ENCODE measurements at regions not wholly inside any gene's neighbourhood (a gene's known extent, or its start where the extent isn't known, plus 50 kb on each side); places are given as distances from the start of the nearest gene placed in this dataset.
A peak's percentile ranks its signal among the peaks of the same experiment; 100 is the strongest.

DNA sequence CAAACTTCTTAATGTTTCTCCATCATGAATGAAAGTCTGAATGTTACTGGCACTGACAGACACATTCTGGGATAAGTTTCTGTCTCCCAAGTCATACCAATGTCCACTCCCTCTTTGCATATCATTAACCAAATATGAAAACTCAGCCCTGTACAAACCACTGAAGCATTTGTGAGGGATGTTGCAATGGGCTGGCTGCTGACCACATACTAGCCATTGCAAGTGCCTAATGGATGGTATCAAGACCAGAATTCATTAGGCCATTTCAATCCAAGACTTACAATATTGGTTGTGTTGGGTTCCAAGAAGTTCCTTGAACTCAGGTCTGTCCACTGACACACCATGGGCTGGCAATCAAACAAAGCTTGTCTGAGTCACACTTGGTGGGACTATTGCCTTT, 73.8 kb downstream of the CBLN2 start:
- DNase-seq (ENCODE audit: extremely low read depth in 1 of 11, low read depth in 9 of 11, low spot score in 4 of 11): no peak

DNA sequence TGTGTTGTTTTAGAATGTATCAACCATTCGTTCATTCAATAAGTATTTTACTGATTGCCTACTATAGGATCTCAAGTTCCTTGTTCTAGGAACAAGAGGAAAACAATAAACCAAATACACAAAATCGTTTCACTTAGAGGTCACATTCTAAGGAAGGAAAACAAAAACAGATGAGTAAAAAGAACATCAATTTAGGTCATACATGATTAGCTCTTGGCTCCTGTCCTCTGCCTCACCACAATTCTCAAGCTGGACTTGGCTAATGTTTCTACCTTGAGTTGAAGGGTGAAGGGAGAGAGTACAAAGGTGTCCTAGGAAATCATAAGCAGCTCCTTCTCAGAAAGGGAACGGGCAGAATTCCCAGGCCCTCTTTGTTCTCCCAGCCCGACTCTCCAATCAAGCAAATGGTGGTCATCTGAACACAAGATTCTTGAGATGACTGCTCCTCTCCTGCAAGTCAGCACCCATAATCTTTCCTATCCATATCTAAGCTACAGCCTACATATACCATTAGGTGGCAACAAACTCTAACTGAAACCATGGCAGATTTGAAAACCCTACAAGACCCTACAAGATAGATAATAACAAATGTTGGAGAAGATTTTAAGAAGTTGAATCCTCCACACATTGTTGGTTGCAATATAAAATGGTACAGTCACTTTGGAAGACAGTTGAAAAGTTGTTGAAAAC, 76.0 kb downstream of the CBLN2 start:
- DNase-seq (ENCODE audit: extremely low read depth in 1 of 11, low read depth in 9 of 11, low spot score in 4 of 11): no peak

DNA sequence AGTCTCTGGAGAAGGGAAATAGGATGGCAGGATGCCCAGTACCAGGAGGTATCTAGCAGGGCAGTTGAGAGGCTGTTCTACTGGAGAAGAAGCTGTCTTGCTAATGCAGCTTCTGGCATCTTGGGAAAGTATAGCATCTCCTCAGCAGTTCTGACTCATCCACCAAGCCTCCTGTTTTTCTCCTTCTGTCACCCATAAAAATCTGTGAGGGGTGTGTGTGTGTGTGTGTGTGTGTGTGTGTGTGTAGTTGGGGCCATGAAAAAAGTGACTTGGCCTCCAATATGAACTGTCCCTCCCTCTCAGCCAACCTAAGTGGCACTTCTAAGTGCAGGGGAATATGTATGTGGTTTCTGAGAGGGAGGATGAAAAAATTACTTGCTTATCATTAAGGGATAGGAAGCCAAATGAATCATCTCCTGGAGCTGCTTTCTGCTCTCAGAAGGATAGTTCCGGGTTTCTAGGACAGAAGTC, 83.9 kb downstream of the CBLN2 start:
- no peak for DNase-seq (ENCODE audit: extremely low read depth in 1 of 11, low read depth in 9 of 11, low spot score in 4 of 11)

DNA sequence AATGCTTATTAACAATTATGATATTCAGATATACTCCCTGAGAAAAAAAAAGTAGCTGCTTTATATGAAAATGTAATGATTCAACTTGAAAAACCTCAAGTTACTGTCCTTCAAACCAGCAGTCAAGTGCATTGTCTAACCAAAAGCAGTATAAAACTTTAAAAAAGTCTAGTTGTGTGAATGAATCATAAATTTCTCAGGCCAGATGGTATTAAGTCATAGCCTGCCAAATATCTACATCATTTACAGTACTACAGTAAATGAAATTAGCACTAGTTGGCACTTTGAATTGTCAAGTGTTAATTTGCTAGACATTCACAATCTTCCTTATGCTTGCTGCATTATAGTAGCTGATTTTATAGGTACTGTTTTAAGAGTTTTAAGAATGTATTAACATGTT, 85.9 kb downstream of the CBLN2 start:
- DNase-seq (ENCODE audit: extremely low read depth in 1 of 11, low read depth in 9 of 11, low spot score in 4 of 11): no peak

DNA sequence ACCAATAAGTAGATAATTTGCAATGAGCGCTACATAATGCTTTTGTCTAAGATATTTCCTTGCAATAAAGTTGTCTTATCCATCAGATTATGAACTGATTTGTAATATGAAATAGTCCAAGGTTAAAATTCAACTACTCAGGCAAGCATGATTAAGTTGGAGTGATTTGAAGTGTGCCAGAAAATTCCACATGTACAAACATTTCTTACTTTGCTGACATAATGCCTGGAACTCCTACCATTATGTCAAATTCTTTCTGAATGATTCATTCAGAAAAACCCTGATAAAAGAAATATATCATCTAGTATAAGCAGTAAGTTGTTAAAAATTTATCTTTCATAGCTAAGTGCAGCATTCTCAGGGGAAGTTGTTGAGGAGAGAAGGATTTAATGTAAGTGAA, 87.3 kb downstream of the CBLN2 start:
- peak in 1 of 11 donors; percentile 2 for DNase-seq (ENCODE audit: extremely low read depth in 1 of 11, low read depth in 9 of 11, low spot score in 4 of 11)

DNA sequence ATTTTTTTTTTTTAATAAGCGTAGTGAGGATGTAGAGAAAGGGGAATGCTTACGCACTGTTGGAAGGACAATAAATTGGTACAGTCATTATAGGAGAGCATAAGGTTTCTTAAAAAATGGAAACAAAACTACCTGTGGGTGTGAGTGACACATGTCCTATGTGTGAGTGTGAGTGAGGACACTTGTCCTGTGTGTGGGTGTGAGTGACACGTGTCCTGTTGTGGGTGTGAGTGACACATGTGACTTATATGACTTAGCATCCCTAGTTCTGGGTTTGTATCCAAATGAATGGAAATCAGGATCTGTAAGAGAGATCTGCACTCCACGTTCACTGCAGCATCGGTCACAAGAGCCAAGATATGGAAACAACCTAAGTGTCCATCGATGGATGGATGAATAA, 91.8 kb downstream of the CBLN2 start:
- no peak for DNase-seq (ENCODE audit: extremely low read depth in 1 of 11, low read depth in 9 of 11, low spot score in 4 of 11)

DNA sequence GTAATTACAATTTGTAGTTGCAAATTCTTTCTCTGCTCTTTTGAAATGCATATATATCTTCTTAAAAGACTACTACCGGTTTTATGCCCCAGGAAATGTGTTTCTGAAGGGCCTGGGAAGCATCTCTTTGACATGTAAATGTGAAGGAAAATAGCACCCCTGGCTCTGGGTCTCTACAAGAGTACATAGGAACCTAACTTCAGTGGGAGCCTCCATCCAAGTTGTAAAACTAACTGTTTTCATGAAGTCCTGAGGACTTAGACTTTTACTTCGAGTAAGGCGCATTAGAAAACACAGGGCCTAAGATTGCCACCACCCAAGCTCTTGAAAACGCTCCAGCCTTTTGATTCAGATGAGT, 99.4 kb downstream of the CBLN2 start:
- DNase-seq (ENCODE audit: extremely low read depth in 1 of 11, low read depth in 9 of 11, low spot score in 4 of 11): no peak

DNA sequence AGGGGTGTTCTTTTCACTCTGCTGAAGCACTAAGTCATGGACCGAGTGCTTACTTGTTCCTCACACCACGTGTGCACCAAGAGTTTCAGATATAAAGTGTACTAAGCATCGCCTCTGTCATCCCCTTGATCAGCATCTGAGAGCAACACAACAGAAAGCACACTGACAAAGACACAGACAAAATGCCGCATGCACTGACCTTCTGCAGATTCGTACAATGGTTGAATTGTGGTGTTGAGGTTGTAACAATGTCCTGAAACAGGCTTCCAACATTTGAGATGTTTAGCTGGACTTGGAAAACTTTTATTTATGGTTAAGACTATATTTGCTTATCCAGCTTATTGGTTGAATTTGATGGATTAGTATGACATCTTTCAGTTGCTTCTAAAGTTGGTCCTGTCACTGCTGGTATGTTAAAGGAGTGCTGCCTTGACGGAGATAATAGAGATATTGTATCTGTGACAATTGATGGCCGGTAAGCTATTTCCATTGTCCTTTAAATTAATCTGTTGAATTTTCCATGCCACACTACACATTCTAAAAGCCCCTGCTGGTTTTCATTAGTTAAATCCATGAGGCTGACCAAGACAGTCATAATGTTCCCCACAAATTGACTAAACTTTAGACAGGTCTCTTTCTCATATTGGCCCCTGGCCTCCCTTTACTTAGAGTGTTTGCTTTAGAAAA, 99.9 kb downstream of the CBLN2 start:
- no peak for DNase-seq (ENCODE audit: extremely low read depth in 1 of 11, low read depth in 9 of 11, low spot score in 4 of 11)

DNA sequence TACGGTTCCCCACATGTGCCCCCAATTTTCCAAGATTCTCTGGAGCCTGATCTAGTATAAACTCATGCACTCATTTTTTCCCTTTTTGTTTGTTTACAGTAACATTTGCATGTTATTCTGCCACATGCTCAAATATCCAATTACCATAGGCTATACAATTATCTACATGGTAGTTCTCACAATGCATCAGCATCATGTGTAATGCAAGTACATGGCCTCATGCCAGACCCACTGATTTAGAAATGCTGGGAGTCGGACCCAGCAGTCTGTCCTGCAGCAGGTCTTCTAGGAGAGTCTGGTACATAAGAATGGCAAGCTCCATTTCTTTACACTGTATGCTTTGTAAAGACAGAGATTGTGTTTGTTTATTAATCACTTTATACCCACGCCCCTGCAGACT, 107.7 kb downstream of the CBLN2 start:
- DNase-seq (ENCODE audit: extremely low read depth in 1 of 11, low read depth in 9 of 11, low spot score in 4 of 11): no peak

DNA sequence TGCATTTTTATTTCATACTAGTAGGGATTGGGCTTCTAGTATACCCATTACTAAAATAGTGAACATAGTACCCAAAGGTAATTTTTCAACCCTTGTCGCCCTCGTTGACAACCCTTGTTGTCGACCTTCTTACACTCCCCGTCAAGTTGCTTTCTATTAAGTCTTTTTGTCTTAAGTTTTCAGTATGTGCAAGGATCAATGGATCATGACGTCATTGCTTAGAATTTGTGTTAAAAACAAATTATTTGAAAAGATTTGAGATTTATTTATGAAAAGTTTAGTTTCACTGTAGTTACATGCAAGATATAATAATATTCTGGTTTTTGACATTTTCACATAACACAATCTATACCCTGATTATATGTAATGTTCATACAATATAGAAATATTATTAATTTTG, 110.4 kb downstream of the CBLN2 start:
- no peak for DNase-seq (ENCODE audit: extremely low read depth in 1 of 11, low read depth in 9 of 11, low spot score in 4 of 11)

DNA sequence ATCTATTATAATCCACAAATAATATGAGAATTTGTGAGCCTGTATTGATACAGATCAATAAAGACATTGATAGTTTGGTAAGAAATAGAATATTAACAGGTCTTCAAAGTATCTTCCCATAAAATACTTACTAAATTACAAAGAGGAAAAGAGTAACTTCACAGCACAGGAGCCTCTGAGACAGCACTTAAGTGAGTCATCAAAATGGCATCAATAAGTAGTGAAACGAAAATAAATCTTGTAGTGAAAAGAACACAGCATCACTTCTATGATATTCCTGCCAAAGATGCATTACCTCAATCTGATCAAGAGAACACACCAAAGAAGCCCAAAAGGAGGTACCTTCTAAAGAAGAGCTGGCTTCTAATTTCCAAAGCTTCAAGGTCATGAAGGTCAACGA, 116.4 kb downstream of the CBLN2 start:
- no peak for DNase-seq (ENCODE audit: extremely low read depth in 1 of 11, low read depth in 9 of 11, low spot score in 4 of 11)

DNA sequence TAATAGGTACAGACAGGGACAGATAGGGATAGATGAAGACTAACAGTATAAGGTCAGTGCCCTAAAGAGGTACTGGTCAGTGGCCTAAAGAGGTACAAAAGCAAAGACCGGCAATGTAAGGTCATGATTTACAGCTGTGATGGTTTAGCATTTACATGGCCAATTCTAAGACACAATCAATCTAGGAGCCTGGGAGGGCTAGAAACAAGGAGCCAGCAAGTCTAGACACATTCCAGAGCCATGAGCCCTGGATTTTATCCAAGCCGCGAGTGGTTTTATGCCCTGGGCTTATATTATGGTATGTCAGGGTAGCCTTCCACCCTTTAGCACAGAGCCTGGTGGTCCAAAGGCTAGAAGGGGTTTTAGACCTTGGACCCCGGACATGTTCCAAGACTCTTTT, 124.2 kb downstream of the CBLN2 start:
- no peak for DNase-seq (ENCODE audit: extremely low read depth in 1 of 11, low read depth in 9 of 11, low spot score in 4 of 11)

DNA sequence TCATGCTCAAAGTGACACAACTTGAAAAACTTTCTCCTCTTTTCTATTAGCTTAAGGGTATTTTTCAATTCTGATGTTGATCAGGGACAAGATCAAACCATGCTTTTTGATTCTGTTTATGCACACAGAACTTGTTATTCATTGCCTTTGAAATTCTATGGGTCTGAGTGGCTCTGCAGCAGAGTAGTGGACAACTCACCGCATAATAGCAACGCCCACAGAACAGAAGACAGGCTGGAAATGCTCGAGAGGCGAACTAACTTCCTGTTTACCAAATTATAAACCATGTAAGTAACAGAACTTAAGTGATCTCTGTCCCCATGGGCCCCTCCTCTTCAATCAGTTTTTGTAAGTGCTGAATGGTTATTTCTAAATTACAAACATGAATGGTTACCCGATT, 131.2 kb downstream of the CBLN2 start:
- no peak for DNase-seq (ENCODE audit: extremely low read depth in 1 of 11, low read depth in 9 of 11, low spot score in 4 of 11)

DNA sequence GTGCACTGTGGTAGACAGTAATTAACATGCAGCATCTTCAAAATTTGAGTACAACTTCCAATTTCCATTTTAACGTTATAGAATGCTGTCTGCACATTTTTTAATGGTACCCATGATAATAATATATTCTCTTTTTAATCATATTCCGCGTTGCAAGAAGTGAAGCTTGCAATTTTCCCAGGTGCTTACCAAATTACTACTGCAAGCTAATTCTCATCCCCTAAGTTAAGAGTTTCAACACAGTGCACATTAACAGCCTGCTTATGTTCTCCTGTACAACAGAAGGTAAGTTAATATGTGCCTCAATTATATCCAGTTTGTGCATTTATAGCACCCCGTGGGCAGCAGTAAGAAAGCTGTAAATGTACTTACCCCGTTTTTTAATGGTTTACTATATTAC, 132.9 kb downstream of the CBLN2 start:
- no peak for DNase-seq (ENCODE audit: extremely low read depth in 1 of 11, low read depth in 9 of 11, low spot score in 4 of 11)

DNA sequence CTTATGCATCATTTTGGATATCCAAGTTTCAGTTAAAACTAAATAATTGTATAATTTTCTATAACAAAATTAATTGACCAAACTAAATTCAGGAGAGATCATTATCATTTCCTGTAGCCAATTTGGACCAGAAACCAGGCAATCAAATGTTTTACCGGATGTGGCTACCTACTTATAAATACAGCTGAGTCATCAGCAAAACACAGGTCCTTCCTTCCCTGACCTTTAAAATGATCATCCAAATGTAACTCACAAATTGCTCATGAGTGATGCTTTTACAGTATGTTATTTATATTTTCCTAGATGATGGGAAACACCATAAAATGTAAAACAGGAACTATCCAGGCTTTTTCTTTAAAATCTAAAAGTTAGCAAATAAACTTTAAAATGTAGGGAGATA, 133.7 kb downstream of the CBLN2 start:
- DNase-seq (ENCODE audit: extremely low read depth in 1 of 11, low read depth in 9 of 11, low spot score in 4 of 11): no peak

DNA sequence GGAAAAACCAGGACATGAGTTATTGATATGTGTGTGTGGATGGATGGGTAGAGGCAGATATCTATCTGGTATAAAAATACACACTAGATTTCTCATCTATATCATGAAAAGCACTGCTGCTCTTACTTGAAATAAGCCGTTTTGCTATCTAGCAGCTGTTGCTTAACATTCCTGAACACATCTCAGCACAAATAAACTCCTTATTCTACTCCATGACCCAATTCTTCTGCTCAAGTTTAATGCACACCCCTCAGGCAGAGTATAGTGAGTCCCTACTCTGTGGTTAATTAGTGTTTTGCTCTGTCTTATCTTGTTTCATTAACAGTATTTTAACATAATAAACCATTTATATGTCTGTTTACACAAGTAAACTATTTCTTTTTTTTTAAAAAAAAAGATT, 134.2 kb downstream of the CBLN2 start:
- DNase-seq (ENCODE audit: extremely low read depth in 1 of 11, low read depth in 9 of 11, low spot score in 4 of 11): no peak

DNA sequence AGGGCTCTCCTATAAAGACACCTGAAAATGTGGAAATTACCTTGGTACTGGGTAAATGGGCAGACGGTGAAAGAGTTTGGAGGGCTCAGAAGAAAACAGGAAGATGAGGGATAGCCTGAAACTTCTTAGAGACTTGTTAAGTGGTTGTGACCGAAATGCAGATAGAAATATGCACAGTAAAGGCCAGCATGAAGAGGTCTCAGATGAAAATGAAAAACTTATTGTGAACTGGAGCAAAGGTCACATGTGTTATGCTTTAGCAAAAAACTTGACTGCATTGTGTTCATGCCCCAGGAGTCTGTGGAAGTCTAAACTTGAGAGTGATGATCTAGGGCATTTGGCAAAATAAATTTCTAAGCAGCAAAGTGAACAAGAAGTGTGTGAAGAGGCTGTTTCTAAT, 137.1 kb downstream of the CBLN2 start:
- no peak for DNase-seq (ENCODE audit: extremely low read depth in 1 of 11, low read depth in 9 of 11, low spot score in 4 of 11)

DNA sequence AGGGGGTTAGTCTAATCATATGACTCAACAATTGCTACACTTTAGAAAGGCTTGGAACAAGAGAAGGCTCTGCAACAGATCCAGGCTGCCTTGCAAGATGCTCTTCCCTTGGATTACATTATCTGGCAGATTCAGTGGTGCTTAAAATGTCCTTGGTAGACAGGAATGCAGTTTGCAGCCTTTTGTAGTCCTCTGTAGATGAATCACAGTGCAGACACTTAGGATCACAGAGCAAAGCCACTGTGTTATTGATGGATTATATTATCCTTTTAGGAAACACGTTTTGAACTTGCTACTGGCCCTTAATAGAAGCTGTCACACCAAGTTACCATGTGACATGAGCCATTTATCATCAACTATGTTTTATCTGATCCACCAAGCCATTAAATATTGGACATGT, 152.2 kb downstream of the CBLN2 start:
- DNase-seq (ENCODE audit: extremely low read depth in 1 of 11, low read depth in 9 of 11, low spot score in 4 of 11): no peak

DNA sequence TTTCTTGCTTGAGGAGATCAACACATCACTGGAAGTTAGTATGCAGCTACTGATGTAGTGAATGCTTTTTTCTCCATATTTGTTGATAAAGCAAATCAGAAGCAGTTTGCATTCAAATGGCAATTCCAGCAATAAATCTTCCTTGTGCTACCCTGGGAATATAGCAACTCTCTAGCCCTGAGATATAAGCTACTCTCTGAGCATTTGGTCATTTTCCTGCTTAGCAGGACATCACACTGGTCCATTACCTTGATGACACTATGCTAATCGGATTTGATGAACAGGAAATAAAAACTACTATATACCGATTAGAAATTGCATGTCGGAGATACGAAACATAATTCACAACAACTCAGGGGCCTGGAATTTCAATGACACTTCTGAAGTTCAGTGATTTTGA, 152.7 kb downstream of the CBLN2 start:
- no peak for DNase-seq (ENCODE audit: extremely low read depth in 1 of 11, low read depth in 9 of 11, low spot score in 4 of 11)

DNA sequence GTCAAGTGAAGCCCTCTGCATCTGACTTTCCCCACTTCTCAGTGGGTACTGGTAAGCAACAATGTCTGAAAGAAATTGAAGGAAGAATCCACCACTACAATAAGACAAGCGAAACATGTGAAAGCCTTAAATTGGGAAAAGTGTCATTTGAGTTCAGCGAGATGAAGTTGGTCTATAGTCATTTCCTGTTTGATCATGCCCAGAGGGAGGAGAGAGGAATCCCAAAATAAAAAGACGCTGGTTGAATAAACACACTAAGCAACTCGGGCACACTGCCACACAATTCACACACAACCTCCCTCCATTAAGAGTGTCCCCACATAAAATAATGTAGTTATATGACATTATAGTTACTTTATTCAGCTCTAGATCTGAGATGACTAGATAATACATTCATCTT, 166.1 kb downstream of the CBLN2 start:
- no peak for DNase-seq (ENCODE audit: extremely low read depth in 1 of 11, low read depth in 9 of 11, low spot score in 4 of 11)

DNA sequence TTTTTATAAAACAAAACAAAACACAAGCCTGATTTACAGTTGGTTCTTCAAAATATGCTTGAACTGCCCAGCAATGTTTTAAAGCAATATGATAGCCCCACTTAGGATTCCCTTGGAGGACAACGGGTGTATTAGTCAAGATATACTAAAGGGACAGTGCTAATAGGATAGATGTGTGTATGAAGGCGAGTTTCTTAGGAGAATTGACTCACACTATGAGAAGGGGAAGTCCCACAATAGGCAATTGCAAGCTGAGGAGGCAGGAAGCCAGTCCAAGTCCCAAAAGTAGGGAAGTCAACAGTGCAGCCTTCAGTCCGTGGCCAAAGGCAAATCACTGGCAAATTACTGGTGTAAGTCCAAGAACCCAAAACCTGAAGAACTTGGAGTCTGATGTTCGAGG, 167.9 kb downstream of the CBLN2 start:
- DNase-seq (ENCODE audit: extremely low read depth in 1 of 11, low read depth in 9 of 11, low spot score in 4 of 11): no peak
